Activated B cell treated with CpG ODN at 0.5 μM for 24 hours (primary cell): ENCODE measurements at regions not wholly inside any gene's neighbourhood (a gene's known extent, or its start where the extent isn't known, plus 50 kb on each side); places are given as distances from the start of the nearest gene placed in this dataset.

Experiments
- ATAC-seq: fragments of 200-7000 bp; cut with Tn5 transposase; one replicate; pipeline ENCODE4 v1.10.0; 2021; ENCODE audit warnings: low read depth, mild to moderate bottlenecking, moderate library complexity
- CTCF ChIA-PET: fragments of 350-600 bp; sonication (Branson Sonifier 250); formaldehyde crosslinking; loops from one replicate; lab custom pipeline; 2021; ENCODE audit warnings: antibody characterized with exemption; lab: Charles Lee
- POLR2A ChIA-PET: fragments of 350-600 bp; sonication (Branson Sonifier 250); formaldehyde crosslinking; loops from one replicate; lab custom pipeline; 2021; ENCODE audit warnings: antibody characterized with exemption; lab: Charles Lee
- DNase-seq: peaks from one replicate; pipeline ENCODE4 v3.0.0; 2022
- H3K27ac Mint-ChIP-seq: one replicate; pipeline ENCODE4 v1.8.0; 2020; ENCODE audit warnings: mixed read lengths
- H3K27me3 Mint-ChIP-seq: one replicate; pipeline ENCODE4 v1.8.0; 2021; ENCODE audit warnings: mixed read lengths
- H3K36me3 Mint-ChIP-seq: one replicate; pipeline ENCODE4 v1.8.0; 2021; ENCODE audit warnings: low read depth, mixed read lengths
- H3K4me1 Mint-ChIP-seq: one replicate; pipeline ENCODE4 v1.8.0; 2021; ENCODE audit warnings: mixed read lengths
- H3K4me3 Mint-ChIP-seq: one replicate; pipeline ENCODE4 v1.8.0; 2020; ENCODE audit warnings: mild to moderate bottlenecking, mixed read lengths
- H3K9me3 Mint-ChIP-seq: one replicate; pipeline ENCODE4 v1.8.0; 2020; ENCODE audit warnings: mixed read lengths
- intact Hi-C: fragments of 100-400 bp; cut with micrococcal nuclease; formaldehyde crosslinking; loops from one replicate; pipeline ENCODE4 v1.15.1; 2024
- TF ChIP-seq, protein P1 (sequence below): fragments of 200-600 bp; IDR thresholded peaks from one replicate; pipeline ENCODE4 v1.8.0; 2022; ENCODE audit warnings: antibody characterized with exemption, mild to moderate bottlenecking

DNA sequence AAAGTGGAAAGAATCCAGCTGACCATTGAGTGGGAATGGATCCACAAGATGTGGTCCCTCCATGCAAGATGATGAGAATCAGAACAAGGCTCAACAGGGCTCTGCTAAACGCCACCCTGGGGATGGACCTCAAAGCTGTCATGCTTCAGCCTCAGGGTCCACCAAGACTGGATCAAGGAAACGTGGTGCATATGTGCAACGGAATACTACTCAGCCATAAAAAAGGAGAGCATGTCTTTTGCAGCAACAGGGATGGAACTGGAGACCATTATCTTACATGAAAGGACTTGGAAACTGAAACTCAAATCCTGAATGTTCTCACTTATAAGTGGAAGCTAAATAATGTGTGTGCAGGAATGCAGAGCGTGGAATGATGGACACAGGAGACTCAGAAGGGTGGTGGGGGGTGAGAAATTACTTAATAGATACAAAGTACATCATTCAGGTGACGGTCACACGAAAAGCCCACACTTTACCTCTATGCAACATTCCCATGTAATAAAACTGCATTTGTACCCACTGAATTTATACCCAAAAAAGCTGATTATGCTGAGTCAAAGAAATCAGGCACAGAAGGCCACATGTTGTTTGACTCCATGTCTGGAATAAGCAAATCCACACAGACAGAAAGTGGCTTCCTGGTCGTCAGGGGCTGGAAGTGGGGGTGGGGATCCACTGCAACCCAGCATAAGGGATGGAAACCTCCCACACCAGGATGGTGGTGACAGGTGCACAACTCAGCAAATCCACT lies 116.1 kb downstream of the SHANK2 start:
- intact Hi-C loops, result no loop called here
- ATAC-seq (no peak), DNase-seq (no peak)
- no peak overlapping the region for H3K27ac Mint-ChIP-seq
- CTCF ChIA-PET, result no interaction called here
- peaks cover 4% of the 10 kb centered on the region for H3K9me3 Mint-ChIP-seq
- H3K4me3 Mint-ChIP-seq, result no peak overlapping the region
- POLR2A ChIA-PET, result no interaction called here
- TF ChIP-seq, protein P1, sequence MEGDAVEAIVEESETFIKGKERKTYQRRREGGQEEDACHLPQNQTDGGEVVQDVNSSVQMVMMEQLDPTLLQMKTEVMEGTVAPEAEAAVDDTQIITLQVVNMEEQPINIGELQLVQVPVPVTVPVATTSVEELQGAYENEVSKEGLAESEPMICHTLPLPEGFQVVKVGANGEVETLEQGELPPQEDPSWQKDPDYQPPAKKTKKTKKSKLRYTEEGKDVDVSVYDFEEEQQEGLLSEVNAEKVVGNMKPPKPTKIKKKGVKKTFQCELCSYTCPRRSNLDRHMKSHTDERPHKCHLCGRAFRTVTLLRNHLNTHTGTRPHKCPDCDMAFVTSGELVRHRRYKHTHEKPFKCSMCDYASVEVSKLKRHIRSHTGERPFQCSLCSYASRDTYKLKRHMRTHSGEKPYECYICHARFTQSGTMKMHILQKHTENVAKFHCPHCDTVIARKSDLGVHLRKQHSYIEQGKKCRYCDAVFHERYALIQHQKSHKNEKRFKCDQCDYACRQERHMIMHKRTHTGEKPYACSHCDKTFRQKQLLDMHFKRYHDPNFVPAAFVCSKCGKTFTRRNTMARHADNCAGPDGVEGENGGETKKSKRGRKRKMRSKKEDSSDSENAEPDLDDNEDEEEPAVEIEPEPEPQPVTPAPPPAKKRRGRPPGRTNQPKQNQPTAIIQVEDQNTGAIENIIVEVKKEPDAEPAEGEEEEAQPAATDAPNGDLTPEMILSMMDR, result no peak
- H3K27me3 Mint-ChIP-seq, result peaks cover 3% of the 10 kb centered on the region
- H3K36me3 Mint-ChIP-seq, result no peaks in the 10 kb centered on the region
- H3K4me1 Mint-ChIP-seq, result no peaks in the 10 kb centered on the region

DNA sequence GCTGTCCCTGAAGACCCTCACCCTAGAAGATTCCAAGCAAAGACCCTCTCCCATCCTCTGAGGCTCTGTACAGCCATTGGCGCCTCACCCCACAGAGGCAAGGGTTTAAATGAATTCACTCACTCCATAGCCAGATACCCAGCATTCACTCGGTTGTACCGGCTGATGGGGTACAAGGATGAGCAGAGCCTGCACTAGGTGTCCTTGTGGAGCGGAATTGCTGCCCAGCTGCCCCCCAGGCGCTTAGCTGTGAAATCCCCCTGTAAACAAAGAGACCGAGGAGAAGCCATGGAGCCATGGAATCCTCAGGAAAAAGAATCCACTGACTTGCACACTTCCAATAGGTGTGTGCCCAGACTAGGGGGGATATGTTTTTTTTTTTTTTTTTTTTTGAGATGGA lies 117.3 kb downstream of the SHANK2 start:
- no peaks in the 10 kb centered on the region for H3K36me3 Mint-ChIP-seq
- no peak for ATAC-seq
- peaks cover 4% of the 10 kb centered on the region for H3K9me3 Mint-ChIP-seq
- TF ChIP-seq, protein P1, result no peak
- DNase-seq, result no peak
- peaks cover 3% of the 10 kb centered on the region for H3K27me3 Mint-ChIP-seq
- no peak overlapping the region for H3K27ac Mint-ChIP-seq
- H3K4me1 Mint-ChIP-seq, result no peaks in the 10 kb centered on the region
- ChIA-PET CTCF (no interaction called here), POLR2A (no interaction called here)
- no peak overlapping the region for H3K4me3 Mint-ChIP-seq
- intact Hi-C loops, result no loop called here

DNA sequence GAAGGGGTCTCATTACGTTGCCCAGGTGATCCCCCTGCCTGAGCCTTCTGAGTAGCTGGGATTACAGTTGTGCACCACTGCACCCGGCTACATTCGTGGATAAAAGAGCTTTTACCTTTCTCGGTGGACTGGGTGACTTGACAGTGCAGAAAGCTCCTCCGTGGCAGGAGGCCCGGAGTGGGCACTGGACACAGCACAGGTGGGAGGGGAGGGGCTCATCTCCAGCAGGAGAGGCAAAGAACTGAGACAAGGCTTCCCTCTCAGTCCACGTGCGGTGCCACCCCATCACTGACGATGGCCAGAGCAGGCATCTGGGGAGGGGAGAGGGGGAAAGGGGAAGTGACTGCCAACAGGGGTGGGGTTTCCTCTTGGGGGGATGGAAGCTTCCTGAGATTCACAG lies 118.4 kb downstream of the SHANK2 start:
- ChIA-PET POLR2A (no interaction called here), CTCF (no interaction called here)
- peaks cover 4% of the 10 kb centered on the region for H3K9me3 Mint-ChIP-seq
- H3K36me3 Mint-ChIP-seq, result no peaks in the 10 kb centered on the region
- peaks cover 3% of the 10 kb centered on the region for H3K27me3 Mint-ChIP-seq
- H3K27ac Mint-ChIP-seq, result no peak overlapping the region
- H3K4me1 Mint-ChIP-seq, result no peaks in the 10 kb centered on the region
- intact Hi-C loops, result no loop called here
- H3K4me3 Mint-ChIP-seq, result no peak overlapping the region
- TF ChIP-seq, protein P1, result no peak
- DNase-seq (no peak), ATAC-seq (no peak)

DNA sequence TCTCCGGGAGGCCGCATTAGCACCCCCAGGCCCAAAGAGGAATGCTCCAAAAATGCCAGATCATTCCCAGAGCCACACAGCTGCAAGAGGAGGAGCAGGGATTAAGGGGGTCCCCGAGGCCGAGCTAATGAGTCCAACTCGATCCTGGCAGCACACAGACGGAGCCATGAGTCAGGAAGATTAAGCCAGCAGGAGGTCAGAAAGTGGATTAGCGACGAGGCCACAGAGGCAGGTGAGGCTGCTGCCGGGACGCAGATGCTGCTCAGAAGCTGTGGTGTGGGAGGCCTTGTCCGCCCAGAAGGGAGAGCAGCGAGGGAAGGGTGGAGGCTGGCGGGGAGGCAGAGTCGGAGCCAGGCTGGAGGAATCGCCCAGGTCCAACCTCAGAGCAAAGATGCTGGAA lies 120.5 kb downstream of the SHANK2 start:
- no peak for ATAC-seq
- TF ChIP-seq, protein P1, result no peak
- H3K36me3 Mint-ChIP-seq, result no peaks in the 10 kb centered on the region
- H3K9me3 Mint-ChIP-seq, result peaks cover 4% of the 10 kb centered on the region
- H3K4me3 Mint-ChIP-seq, result no peak overlapping the region
- POLR2A ChIA-PET, result no interaction called here
- H3K4me1 Mint-ChIP-seq, result no peaks in the 10 kb centered on the region
- H3K27ac Mint-ChIP-seq, result no peak overlapping the region
- intact Hi-C loops, result no loop called here
- CTCF ChIA-PET, result no interaction called here
- peaks cover 3% of the 10 kb centered on the region for H3K27me3 Mint-ChIP-seq
- no peak for DNase-seq

DNA sequence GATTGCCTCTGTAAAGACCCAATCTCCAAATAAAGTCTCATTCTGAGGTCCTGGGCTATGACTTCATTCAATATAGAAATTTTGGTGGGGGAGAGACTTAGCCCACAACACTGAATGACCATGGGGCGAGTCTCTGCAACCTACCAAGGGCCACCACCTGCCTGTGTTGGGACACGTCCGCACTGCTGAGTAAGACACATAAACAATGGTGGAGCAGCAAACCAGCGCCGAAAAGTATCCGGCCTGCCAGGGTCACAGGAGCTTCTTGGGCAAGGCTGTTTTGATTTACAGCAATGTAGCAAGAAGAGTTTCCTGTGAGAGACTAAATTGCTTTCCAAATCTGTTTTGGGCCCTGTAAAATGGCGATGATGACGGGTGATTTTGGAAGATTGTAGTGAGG lies 122.3 kb downstream of the SHANK2 start:
- Mint-ChIP-seq H3K27me3 (peaks cover 3% of the 10 kb centered on the region), H3K9me3 (no peaks in the 10 kb centered on the region), H3K4me1 (no peaks in the 10 kb centered on the region), H3K27ac (no peak overlapping the region), H3K4me3 (no peak overlapping the region), H3K36me3 (no peaks in the 10 kb centered on the region)
- TF ChIP-seq, protein P1, result no peak
- ChIA-PET CTCF (no interaction called here), POLR2A (no interaction called here)
- ATAC-seq (no peak), DNase-seq (no peak)
- intact Hi-C loops, result no loop called here
